HepG2 (cell line): ENCODE measurements at regions not wholly inside any gene's neighbourhood (a gene's known extent, or its start where the extent isn't known, plus 50 kb on each side); places are given as distances from the start of the nearest gene placed in this dataset.

Experiments used
- ATAC-seq: fragments of 200-7000 bp; cut with Tn5 transposase; 3 replicates; pipeline ENCODE4 v1.9.1; 2020; ENCODE audit warnings: mild to moderate bottlenecking, moderate library complexity
- BruUV-seq: library from RNA; stranded (reverse); fragments of 400-500 nt; replicated peaks from 2 replicates; lab custom pipeline; 2021; lab: Mats Ljungman, UMichigan
- CTCF ChIA-PET: fragments of 300-600 bp; formaldehyde crosslinking; extraction: SDS; loops from one replicate; lab custom pipeline; 2021; ENCODE audit warnings: low total read pairs, inconsistent platforms, low intra/inter-chr PET ratio; lab: Yijun Ruan, JAX
- POLR2A ChIA-PET: fragments of 350-600 bp; sonication (Branson Sonifier 250); formaldehyde crosslinking; loops from one replicate; lab custom pipeline; 2020; ENCODE audit warnings: antibody characterized with exemption, inconsistent platforms; lab: Yijun Ruan, JAX
- DNase-seq: peaks from one replicate; pipeline ENCODE4 v3.0.0-alpha.2; 2015; ENCODE audit warnings: low spot score
- FAIRE-seq: peaks from 3 replicates; lab custom pipeline; 2011; peaks lifted over from hg19 to GRCh38; lab: Jason Lieb, UNC
- H2AFZ ChIP-seq: one replicate; pipeline ENCODE4 v1.6.1; 2011; ENCODE audit warnings: low read length, inconsistent platforms
- H3K27ac ChIP-seq: fragments of 300-600 bp; 3 replicates; pipeline ENCODE4 v1.8.0; 2011; ENCODE audit warnings: mixed run types, mild to moderate bottlenecking, mixed read lengths, low read length, inconsistent platforms; ENCODE audit not compliant: insufficient read depth; ENCODE audit errors: extremely low read length
- H3K27me3 ChIP-seq, 2 experiments: fragments of 200-600 bp in 1 of 2; 2 replicates in 1 of 2; 3 replicates in 1 of 2; pipeline versions ENCODE4 v1.6.0 to v1.8.0; 2011; ENCODE audit warnings: low read length in 2 of 2, mild to moderate bottlenecking in 2 of 2, moderate library complexity in 2 of 2, inconsistent platforms in 1 of 2; ENCODE audit not compliant: insufficient read depth in 2 of 2, control insufficient read depth in 1 of 2
- H3K36me3 ChIP-seq, 2 experiments: fragments of 200-600 bp in 1 of 2; replicated peaks in 1 of 2; 2 replicates in 1 of 2; 3 replicates in 1 of 2; pipeline versions ENCODE4 v1.5.1 to v1.8.0; 2011; ENCODE audit warnings: low read length in 2 of 2, inconsistent platforms in 1 of 2; ENCODE audit not compliant: insufficient read depth in 2 of 2, control insufficient read depth in 1 of 2
- H3K4me1 ChIP-seq: 2 replicates; pipeline ENCODE4 v1.5.1; 2012; ENCODE audit warnings: low read length, inconsistent platforms; ENCODE audit not compliant: insufficient read depth
- H3K4me2 ChIP-seq: 2 replicates; pipeline ENCODE4 v1.6.0; 2011; ENCODE audit warnings: low read depth, low read length, inconsistent platforms
- H3K4me3 ChIP-seq, 3 experiments: fragments of 200-600 bp in 1 of 3; sonication (generic), shearing (Covaris generic) in 1 of 3; replicated peaks in 1 of 3; 2 replicates each; pipeline ENCODE4 v1.5.1; 2011 to 2016; ENCODE audit warnings: low read length in 3 of 3, inconsistent platforms in 2 of 3, low read depth in 2 of 3, mild to moderate bottlenecking in 2 of 3, control low read depth in 1 of 3, mixed read lengths in 1 of 3; ENCODE audit not compliant: insufficient read depth in 1 of 3
- H3K79me2 ChIP-seq: one replicate; pipeline ENCODE4 v1.6.1; 2011; ENCODE audit warnings: low read length, inconsistent platforms; ENCODE audit not compliant: insufficient read depth
- H3K9ac ChIP-seq: 2 replicates; pipeline ENCODE4 v1.6.0; 2011; ENCODE audit warnings: mild to moderate bottlenecking, low read depth, low read length, inconsistent platforms; ENCODE audit not compliant: insufficient read depth
- H3K9me3 ChIP-seq: 2 replicates; pipeline ENCODE4 v1.5.1; 2012; ENCODE audit warnings: mild to moderate bottlenecking, low read length
- H4K20me1 ChIP-seq: 2 replicates; pipeline ENCODE4 v1.6.0; 2011; ENCODE audit warnings: inconsistent platforms, mild to moderate bottlenecking, low read length, moderate library complexity; ENCODE audit not compliant: insufficient read depth
- FOXP1 ChIP-seq, 2 experiments: fragments of 450-650 bp in 1 of 2; IDR thresholded peaks; 2 replicates each; pipeline ENCODE4 v1.6.1; 2017 to 2018; ENCODE audit warnings: antibody characterized with exemption in 1 of 2
- HDAC1 ChIP-seq: sonication (generic); formaldehyde crosslinking; IDR thresholded peaks from 2 replicates; pipeline ENCODE4 v1.5.1; 2020; ENCODE audit warnings: mild to moderate bottlenecking, missing genetic modification reagents
- MIER3 ChIP-seq: IDR thresholded peaks from 2 replicates; pipeline ENCODE4 v1.6.1; 2016; ENCODE audit warnings: missing compliant biosample characterization, borderline replicate concordance
- TCF7L2 ChIP-seq: IDR thresholded peaks from 2 replicates; pipeline ENCODE4 v1.6.1; 2011; ENCODE audit warnings: mild to moderate bottlenecking, low read depth, low read length, moderate library complexity
- ZNF101 ChIP-seq: sonication (generic); formaldehyde crosslinking; IDR thresholded peaks from 2 replicates; pipeline ENCODE4 v1.4.0; 2020; ENCODE audit warnings: mild to moderate bottlenecking, low read depth, missing genetic modification reagents, borderline replicate concordance
- ZNF713 ChIP-seq: sonication (generic); formaldehyde crosslinking; IDR thresholded peaks from 2 replicates; pipeline ENCODE4 v1.4.0; 2020; ENCODE audit warnings: mild to moderate bottlenecking, missing genetic modification reagents
- ZNF776 ChIP-seq: sonication (generic); formaldehyde crosslinking; IDR thresholded peaks from 2 replicates; pipeline ENCODE4 v1.4.0; 2020; ENCODE audit warnings: mild to moderate bottlenecking, missing genetic modification reagents
- WGBS: methylation state at CpG from one replicate; pipeline ENCODE4 v1.1.6; 2017; ENCODE audit warnings: low lambda C conversion rate; 5-methylcytosine and 5-hydroxymethylcytosine counted together
- in situ Hi-C: cut with HindIII; loops from 2 replicates; pipeline ENCODE4 v1.10.0; 2017; ENCODE audit warnings: low pct_unique_long_range_greater_than_20kb; ENCODE audit not compliant: extremely low pct_ligation_motif_present
- intact Hi-C: fragments of 100-400 bp; cut with micrococcal nuclease; formaldehyde crosslinking; loops from one replicate; pipeline ENCODE4 v1.10.0; 2022; ENCODE audit not compliant: unreplicated experiment
- TF ChIP-seq, protein P1 (sequence below): sonication (generic); formaldehyde crosslinking; IDR thresholded peaks from 2 replicates; pipeline ENCODE4 v1.5.0; 2020; ENCODE audit warnings: missing genetic modification reagents
- TF ChIP-seq, protein P2 (sequence below): sonication (generic); formaldehyde crosslinking; IDR thresholded peaks from 2 replicates; pipeline ENCODE4 v1.4.0; 2020; ENCODE audit warnings: missing genetic modification reagents

DNA sequence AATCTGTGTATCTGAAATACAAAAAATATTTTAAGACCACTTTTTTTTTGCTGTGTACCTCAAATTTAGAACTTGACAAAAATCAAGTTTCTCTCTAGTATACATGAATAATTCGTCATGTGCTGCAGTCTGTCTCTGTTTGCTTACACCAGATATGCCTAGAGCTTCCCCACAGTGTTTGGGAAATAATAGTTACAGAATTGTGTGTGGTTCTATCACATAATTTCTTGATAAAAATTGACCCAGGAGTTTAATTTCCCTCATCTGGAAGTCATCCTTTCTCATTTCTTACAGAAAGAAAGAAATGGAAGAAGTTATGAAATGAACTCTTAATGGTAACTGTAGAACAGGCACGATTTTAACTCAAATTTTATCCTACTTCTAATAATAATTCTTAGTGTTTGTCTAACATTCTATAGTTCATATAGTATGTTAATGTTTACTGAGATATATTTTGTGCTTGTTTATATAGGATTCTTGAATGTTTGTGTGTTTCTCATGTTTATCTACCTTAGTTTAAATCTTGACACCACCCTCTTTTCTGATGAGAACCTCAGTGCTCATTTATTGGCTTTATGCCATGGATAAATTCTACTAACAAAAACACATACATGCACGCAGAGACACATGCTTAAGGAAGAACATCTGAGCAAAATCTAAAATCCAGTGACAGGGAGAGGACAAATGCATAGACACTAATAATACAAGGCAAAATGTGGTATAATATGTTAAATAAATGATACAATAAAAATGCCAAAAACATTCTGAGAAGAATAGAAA lies 61.4 kb upstream of the CTSC start:
- Histone ChIP-seq H3K27me3 (no peaks in the 10 kb centered on the region), H3K9ac (no peak overlapping the region), H3K4me3 (no peak overlapping the region), H2AFZ (no peak overlapping the region), H4K20me1 (no peaks in the 10 kb centered on the region), H3K27ac (no peak overlapping the region), H3K4me1 (no peaks in the 10 kb centered on the region), H3K36me3 (no peaks in the 10 kb centered on the region), H3K4me2 (no peak overlapping the region), H3K9me3 (no peaks in the 10 kb centered on the region), H3K79me2 (no peaks in the 10 kb centered on the region)
- no TSS peak for BruUV-seq
- DNase-seq (no peak), FAIRE-seq (no peak), ATAC-seq (no peak)
- ChIA-PET CTCF (no interaction called here), POLR2A (no interaction called here)
- WGBS, result 33% methylated on average over 3 of the region's 3 CpGs
- in situ Hi-C loops, result no loop called here
- intact Hi-C loops, result no loop called here
- TF ChIP-seq TCF7L2 (no peak), FOXP1 (IDR thresholded peaks at IDR 0.05) (no peak), FOXP1 (CRISPR knock-in tag; IDR thresholded peaks at IDR 0.05) (no peak), MIER3 (CRISPR knock-in tag) (no peak), HDAC1 (CRISPR knock-in tag) (no peak), ZNF713 (CRISPR knock-in tag) (no peak), ZNF776 (CRISPR knock-in tag) (no peak), ZNF101 (no peak)
- TF ChIP-seq, protein P1, sequence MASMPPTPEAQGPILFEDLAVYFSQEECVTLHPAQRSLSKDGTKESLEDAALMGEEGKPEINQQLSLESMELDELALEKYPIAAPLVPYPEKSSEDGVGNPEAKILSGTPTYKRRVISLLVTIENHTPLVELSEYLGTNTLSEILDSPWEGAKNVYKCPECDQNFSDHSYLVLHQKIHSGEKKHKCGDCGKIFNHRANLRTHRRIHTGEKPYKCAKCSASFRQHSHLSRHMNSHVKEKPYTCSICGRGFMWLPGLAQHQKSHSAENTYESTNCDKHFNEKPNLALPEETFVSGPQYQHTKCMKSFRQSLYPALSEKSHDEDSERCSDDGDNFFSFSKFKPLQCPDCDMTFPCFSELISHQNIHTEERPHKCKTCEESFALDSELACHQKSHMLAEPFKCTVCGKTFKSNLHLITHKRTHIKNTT (CRISPR knock-in tag), result no peak
- TF ChIP-seq, protein P2, sequence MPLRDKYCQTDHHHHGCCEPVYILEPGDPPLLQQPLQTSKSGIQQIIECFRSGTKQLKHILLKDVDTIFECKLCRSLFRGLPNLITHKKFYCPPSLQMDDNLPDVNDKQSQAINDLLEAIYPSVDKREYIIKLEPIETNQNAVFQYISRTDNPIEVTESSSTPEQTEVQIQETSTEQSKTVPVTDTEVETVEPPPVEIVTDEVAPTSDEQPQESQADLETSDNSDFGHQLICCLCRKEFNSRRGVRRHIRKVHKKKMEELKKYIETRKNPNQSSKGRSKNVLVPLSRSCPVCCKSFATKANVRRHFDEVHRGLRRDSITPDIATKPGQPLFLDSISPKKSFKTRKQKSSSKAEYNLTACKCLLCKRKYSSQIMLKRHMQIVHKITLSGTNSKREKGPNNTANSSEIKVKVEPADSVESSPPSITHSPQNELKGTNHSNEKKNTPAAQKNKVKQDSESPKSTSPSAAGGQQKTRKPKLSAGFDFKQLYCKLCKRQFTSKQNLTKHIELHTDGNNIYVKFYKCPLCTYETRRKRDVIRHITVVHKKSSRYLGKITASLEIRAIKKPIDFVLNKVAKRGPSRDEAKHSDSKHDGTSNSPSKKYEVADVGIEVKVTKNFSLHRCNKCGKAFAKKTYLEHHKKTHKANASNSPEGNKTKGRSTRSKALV (CRISPR knock-in tag), result no peak
